ENCODE measurements at regions not wholly inside any gene's neighbourhood (a gene's known extent, or its start where the extent isn't known, plus 50 kb on each side); places are given as distances from the start of the nearest gene placed in this dataset.

- Histone ChIP-seq H3K4me1 (no peaks in the 10 kb centered on the region), H3K36me3 (no peaks in the 10 kb centered on the region), H3K4me3 (no peak overlapping the region), H3K27ac (no peak overlapping the region), H3K27me3 (no peaks in the 10 kb centered on the region), H3K9me3 (no peaks in the 10 kb centered on the region)
- no peak for DNase-seq (ENCODE audit: low spot score in 2 of 2)
- 77 to 80% methylated on average over 1 of the region's 1 CpG for WGBS, 2 donors
- TF ChIP-seq CTCF (IDR thresholded peaks at IDR 0.05) (no peak), EP300 (IDR thresholded peaks at IDR 0.05) (no peak), POLR2A (IDR thresholded peaks at IDR 0.05) (no peak)
These were observed 683.6 kb upstream of the CPEB2 start for GRCh38 chr4:14318671-14319070.

GRCh38 chr4:14321723-14322122 is 680.6 kb upstream of the CPEB2 start:
- TF ChIP-seq CTCF (IDR thresholded peaks at IDR 0.05), result no peak
- TF ChIP-seq POLR2A (IDR thresholded peaks at IDR 0.05), result no peak
- no peak for TF ChIP-seq EP300 (IDR thresholded peaks at IDR 0.05)
- no peak overlapping the region for H3K27ac ChIP-seq
- 43 to 94% methylated on average over 1 of the region's 1 CpG for WGBS, 2 donors
- H3K9me3 ChIP-seq, result peaks cover 0 to 9% (median 0%) of the 10 kb centered on the region in 4 donors
- no peaks in the 10 kb centered on the region for H3K36me3 ChIP-seq
- no peak for DNase-seq (ENCODE audit: low spot score in 2 of 2)
- H3K4me3 ChIP-seq, result no peak overlapping the region
- H3K27me3 ChIP-seq, result no peaks in the 10 kb centered on the region
- no peaks in the 10 kb centered on the region for H3K4me1 ChIP-seq

- H3K9me3 ChIP-seq, result peaks cover 0 to 13% (median 0%) of the 10 kb centered on the region in 4 donors
- H3K36me3 ChIP-seq, result no peaks in the 10 kb centered on the region
- no peak overlapping the region for H3K4me3 ChIP-seq
- WGBS, 2 donors, result 84 to 91% methylated on average over 2 of the region's 2 CpGs
- H3K27me3 ChIP-seq, result no peaks in the 10 kb centered on the region
- TF ChIP-seq EP300 (IDR thresholded peaks at IDR 0.05), result no peak
- no peak for TF ChIP-seq CTCF (IDR thresholded peaks at IDR 0.05)
- TF ChIP-seq POLR2A (IDR thresholded peaks at IDR 0.05), result no peak
- no peak overlapping the region for H3K27ac ChIP-seq
- DNase-seq (ENCODE audit: low spot score in 2 of 2), result no peak
- H3K4me1 ChIP-seq, result no peaks in the 10 kb centered on the region
These were observed 679.1 kb upstream of the CPEB2 start for GRCh38 chr4:14323191-14323590.

- no peaks in the 10 kb centered on the region for H3K4me1 ChIP-seq
- no peak for DNase-seq (ENCODE audit: low spot score in 2 of 2)
- no peak overlapping the region for H3K4me3 ChIP-seq
- 71 to 74% methylated on average over 1 of the region's 1 CpG for WGBS, 2 donors
- no peaks in the 10 kb centered on the region for H3K36me3 ChIP-seq
- H3K9me3 ChIP-seq, result peaks cover 0 to 13% (median 0%) of the 10 kb centered on the region in 4 donors
- no peaks in the 10 kb centered on the region for H3K27me3 ChIP-seq
- TF ChIP-seq EP300 (IDR thresholded peaks at IDR 0.05) (no peak), CTCF (IDR thresholded peaks at IDR 0.05) (no peak), POLR2A (IDR thresholded peaks at IDR 0.05) (no peak)
- H3K27ac ChIP-seq, result no peak overlapping the region
These were observed 673.1 kb upstream of the CPEB2 start for GRCh38 chr4:14329228-14329627.

- no peak overlapping the region for H3K27ac ChIP-seq
- H3K4me1 ChIP-seq, result no peaks in the 10 kb centered on the region
- no peaks in the 10 kb centered on the region for H3K9me3 ChIP-seq
- H3K27me3 ChIP-seq, result no peaks in the 10 kb centered on the region
- H3K4me3 ChIP-seq, result no peak overlapping the region
- TF ChIP-seq CTCF (IDR thresholded peaks at IDR 0.05) (no peak), POLR2A (IDR thresholded peaks at IDR 0.05) (no peak), EP300 (IDR thresholded peaks at IDR 0.05) (no peak)
- DNase-seq (ENCODE audit: low spot score in 2 of 2), result no peak
- WGBS, 2 donors, result 78 to 86% methylated on average over 2 of the region's 2 CpGs
- H3K36me3 ChIP-seq, result no peaks in the 10 kb centered on the region
These were observed 668.7 kb upstream of the CPEB2 start for GRCh38 chr4:14333616-14334015.

All from tibial nerve (tissue), 4 donors.